GM23338 (cell line): ENCODE measurements at regions not wholly inside any gene's neighbourhood (a gene's known extent, or its start where the extent isn't known, plus 50 kb on each side); places are given as distances from the start of the nearest gene placed in this dataset.

Experiments used
- ATAC-seq: fragments of 200-7000 bp; cut with Tn5 transposase; 3 replicates; pipeline ENCODE4 v1.9.1; 2020
- DNase-seq: peaks from one replicate; pipeline ENCODE4 v3.0.0-alpha.2; 2015; ENCODE audit warnings: low spot score
- H2AFZ ChIP-seq: fragments of 200-600 bp; sonication (generic); 2 replicates; pipeline ENCODE4 v1.8.0; 2016; ENCODE audit warnings: antibody characterized with exemption, mild to moderate bottlenecking, moderate library complexity
- H3F3A ChIP-seq: fragments of 200-600 bp; sonication (generic); replicated peaks from 2 replicates; pipeline ENCODE4 v1.8.0; 2017; ENCODE audit warnings: antibody characterized with exemption, mixed run types, low read depth
- H3K27ac ChIP-seq: fragments of 200-600 bp; sonication (generic); 2 replicates; pipeline ENCODE4 v1.6.1; 2016; ENCODE audit warnings: low read depth
- H3K27me3 ChIP-seq: fragments of 200-600 bp; sonication (generic); 2 replicates; pipeline ENCODE4 v1.8.0; 2016; ENCODE audit warnings: mild to moderate bottlenecking, mixed run types, moderate library complexity; ENCODE audit not compliant: insufficient read depth
- H3K36me3 ChIP-seq: fragments of 200-600 bp; sonication (generic); 2 replicates; pipeline ENCODE4 v1.8.0; 2016; ENCODE audit warnings: mild to moderate bottlenecking; ENCODE audit not compliant: insufficient read depth
- H3K4me1 ChIP-seq: fragments of 200-600 bp; sonication (generic); 2 replicates; pipeline ENCODE4 v1.8.0; 2016; ENCODE audit warnings: mild to moderate bottlenecking, moderate library complexity; ENCODE audit not compliant: insufficient read depth
- H3K4me2 ChIP-seq: fragments of 200-600 bp; sonication (generic); 2 replicates; pipeline ENCODE4 v1.7.1; 2017; ENCODE audit warnings: mixed run types
- H3K4me3 ChIP-seq: fragments of 200-600 bp; sonication (generic); 2 replicates; pipeline ENCODE4 v1.6.1; 2016; ENCODE audit warnings: mixed run types
- H3K79me2 ChIP-seq: fragments of 200-600 bp; sonication (generic); replicated peaks from 2 replicates; pipeline ENCODE4 v1.8.0; 2017; ENCODE audit warnings: mild to moderate bottlenecking; ENCODE audit not compliant: insufficient read depth
- H3K9me2 ChIP-seq: fragments of 200-600 bp; sonication (generic); 2 replicates; pipeline ENCODE4 v1.8.0; 2017; ENCODE audit not compliant: insufficient read depth
- H4K20me1 ChIP-seq: fragments of 200-600 bp; sonication (generic); replicated peaks from 2 replicates; pipeline ENCODE4 v1.8.0; 2017; ENCODE audit warnings: mild to moderate bottlenecking; ENCODE audit not compliant: insufficient read depth
- H3K27ac Mint-ChIP-seq: 2 replicates; pipeline ENCODE4 v1.8.0; 2020; ENCODE audit warnings: inconsistent platforms, mild to moderate bottlenecking, moderate library complexity, mixed read lengths
- H3K27me3 Mint-ChIP-seq: 3 replicates; pipeline ENCODE4 v1.8.0; 2022; ENCODE audit warnings: low read depth, mild to moderate bottlenecking, moderate library complexity, mixed read lengths, inconsistent platforms; ENCODE audit not compliant: insufficient read depth, poor library complexity
- H3K36me3 Mint-ChIP-seq: 3 replicates; pipeline ENCODE4 v1.8.0; 2021; ENCODE audit warnings: low read depth, mild to moderate bottlenecking, inconsistent platforms, moderate library complexity, mixed read lengths
- H3K4me1 Mint-ChIP-seq: 3 replicates; pipeline ENCODE4 v1.8.0; 2020; ENCODE audit warnings: mild to moderate bottlenecking, inconsistent platforms, mixed read lengths
- H3K4me3 Mint-ChIP-seq: 3 replicates; pipeline ENCODE4 v1.8.0; 2021; ENCODE audit warnings: moderate library complexity, mild to moderate bottlenecking, inconsistent platforms, mixed read lengths
- H3K9me3 Mint-ChIP-seq: 3 replicates; pipeline ENCODE4 v1.8.0; 2020; ENCODE audit warnings: moderate library complexity, mild to moderate bottlenecking, inconsistent platforms, mixed read lengths
- CREB1 ChIP-seq: fragments of 250-450 bp; sonication (Bioruptor Pico); IDR thresholded peaks from 2 replicates; pipeline ENCODE4 v1.5.0; 2020; ENCODE audit warnings: low read depth, mild to moderate bottlenecking, moderate library complexity
- JUNB ChIP-seq: IDR thresholded peaks from one replicate; pipeline ENCODE4 v1.6.1; 2016; ENCODE audit warnings: antibody characterized with exemption; ENCODE audit not compliant: unreplicated experiment
- NANOG ChIP-seq: IDR thresholded peaks from 2 replicates; pipeline ENCODE4 v1.6.1; 2016; ENCODE audit warnings: antibody characterized with exemption, borderline replicate concordance
- POLR2AphosphoS5 ChIP-seq: IDR thresholded peaks from 2 replicates; pipeline ENCODE4 v1.6.1; 2016; ENCODE audit warnings: antibody characterized with exemption, low read depth
- REST ChIP-seq: IDR thresholded peaks from one replicate; pipeline ENCODE4 v1.6.1; 2018; ENCODE audit warnings: antibody characterized with exemption; ENCODE audit not compliant: unreplicated experiment
- STAT1 ChIP-seq: IDR thresholded peaks from one replicate; pipeline ENCODE4 v1.6.1; 2016; ENCODE audit warnings: antibody characterized with exemption; ENCODE audit not compliant: unreplicated experiment
- ZNF114 ChIP-seq: fragments of 250-450 bp; sonication (Bioruptor Pico); IDR thresholded peaks from 2 replicates; pipeline ENCODE4 v1.5.0; 2020; ENCODE audit warnings: mild to moderate bottlenecking, moderate library complexity
- ZNF331 ChIP-seq: fragments of 250-450 bp; sonication (Bioruptor Pico); IDR thresholded peaks from 2 replicates; pipeline ENCODE4 v1.5.0; 2020; ENCODE audit warnings: low read depth, mild to moderate bottlenecking, moderate library complexity
- ZNF462 ChIP-seq: fragments of 250-450 bp; sonication (Bioruptor Pico); IDR thresholded peaks from 2 replicates; pipeline ENCODE4 v1.5.0; 2020; ENCODE audit warnings: mild to moderate bottlenecking, moderate library complexity
- TF ChIP-seq, protein P1 (sequence below): IDR thresholded peaks from 2 replicates; pipeline ENCODE4 v1.6.1; 2016; ENCODE audit warnings: antibody characterized with exemption
- TF ChIP-seq, protein P2 (sequence below), 2 experiments: fragments of 200-600 bp in 1 of 2; sonication (generic) in 1 of 2; conservative IDR thresholded peaks; 2 replicates each; pipeline versions ENCODE4 v1.5.1 to v1.6.1; 2016 to 2017; ENCODE audit warnings: antibody characterized with exemption in 2 of 2, low read depth in 2 of 2, mild to moderate bottlenecking in 2 of 2, moderate library complexity in 1 of 2

DNA sequence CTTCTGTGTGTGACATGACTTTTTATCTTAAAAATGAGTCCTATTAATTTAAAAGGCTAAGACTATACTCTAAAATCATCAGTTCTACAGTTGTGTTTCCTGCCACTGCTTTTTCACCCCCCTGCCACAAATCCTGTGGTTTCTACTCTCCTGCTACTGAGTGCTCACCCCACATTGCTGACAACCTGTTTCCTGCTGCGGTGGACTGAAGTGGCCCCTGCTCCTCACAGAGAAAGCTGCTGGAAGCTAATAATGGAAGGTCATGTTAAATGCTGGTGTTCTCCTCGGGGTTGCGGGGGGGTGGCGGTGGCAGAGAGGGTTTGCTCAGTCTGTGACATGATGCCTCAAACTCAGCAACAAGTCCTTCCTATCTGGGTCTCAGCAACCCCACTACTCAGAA is 113.2 kb upstream of the INHBA start:
- Mint-ChIP-seq H3K27ac (no peak overlapping the region), H3K4me3 (no peak overlapping the region), H3K27me3 (no peaks in the 10 kb centered on the region), H3K9me3 (no peaks in the 10 kb centered on the region), H3K36me3 (no peaks in the 10 kb centered on the region), H3K4me1 (peaks cover 22% of the 10 kb centered on the region)
- no peaks in the 10 kb centered on the region for H3K27me3 ChIP-seq
- no peaks in the 10 kb centered on the region for H3K9me2 ChIP-seq
- H2AFZ ChIP-seq, result no peak overlapping the region
- no peak overlapping the region for H3K4me2 ChIP-seq
- H3K27ac ChIP-seq, result no peak overlapping the region
- no peak for TF ChIP-seq ZNF331
- no peak for TF ChIP-seq CREB1 (CRISPR knock-in tag)
- TF ChIP-seq REST, result no peak
- no peak for TF ChIP-seq JUNB
- TF ChIP-seq, protein P1, sequence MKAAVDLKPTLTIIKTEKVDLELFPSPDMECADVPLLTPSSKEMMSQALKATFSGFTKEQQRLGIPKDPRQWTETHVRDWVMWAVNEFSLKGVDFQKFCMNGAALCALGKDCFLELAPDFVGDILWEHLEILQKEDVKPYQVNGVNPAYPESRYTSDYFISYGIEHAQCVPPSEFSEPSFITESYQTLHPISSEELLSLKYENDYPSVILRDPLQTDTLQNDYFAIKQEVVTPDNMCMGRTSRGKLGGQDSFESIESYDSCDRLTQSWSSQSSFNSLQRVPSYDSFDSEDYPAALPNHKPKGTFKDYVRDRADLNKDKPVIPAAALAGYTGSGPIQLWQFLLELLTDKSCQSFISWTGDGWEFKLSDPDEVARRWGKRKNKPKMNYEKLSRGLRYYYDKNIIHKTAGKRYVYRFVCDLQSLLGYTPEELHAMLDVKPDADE, result no peak
- no peak for TF ChIP-seq NANOG
- no peak for TF ChIP-seq POLR2AphosphoS5
- TF ChIP-seq STAT1, result no peak
- TF ChIP-seq ZNF114, result no peak
- no peak for TF ChIP-seq ZNF462 (CRISPR knock-in tag)
- TF ChIP-seq, protein P2, sequence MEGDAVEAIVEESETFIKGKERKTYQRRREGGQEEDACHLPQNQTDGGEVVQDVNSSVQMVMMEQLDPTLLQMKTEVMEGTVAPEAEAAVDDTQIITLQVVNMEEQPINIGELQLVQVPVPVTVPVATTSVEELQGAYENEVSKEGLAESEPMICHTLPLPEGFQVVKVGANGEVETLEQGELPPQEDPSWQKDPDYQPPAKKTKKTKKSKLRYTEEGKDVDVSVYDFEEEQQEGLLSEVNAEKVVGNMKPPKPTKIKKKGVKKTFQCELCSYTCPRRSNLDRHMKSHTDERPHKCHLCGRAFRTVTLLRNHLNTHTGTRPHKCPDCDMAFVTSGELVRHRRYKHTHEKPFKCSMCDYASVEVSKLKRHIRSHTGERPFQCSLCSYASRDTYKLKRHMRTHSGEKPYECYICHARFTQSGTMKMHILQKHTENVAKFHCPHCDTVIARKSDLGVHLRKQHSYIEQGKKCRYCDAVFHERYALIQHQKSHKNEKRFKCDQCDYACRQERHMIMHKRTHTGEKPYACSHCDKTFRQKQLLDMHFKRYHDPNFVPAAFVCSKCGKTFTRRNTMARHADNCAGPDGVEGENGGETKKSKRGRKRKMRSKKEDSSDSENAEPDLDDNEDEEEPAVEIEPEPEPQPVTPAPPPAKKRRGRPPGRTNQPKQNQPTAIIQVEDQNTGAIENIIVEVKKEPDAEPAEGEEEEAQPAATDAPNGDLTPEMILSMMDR (conservative IDR thresholded peaks at IDR 0.05; ENCODE audit: low read depth in 2 of 2), result no peak
- ATAC-seq, result no peak
- no peak overlapping the region for H3K4me3 ChIP-seq
- no peaks in the 10 kb centered on the region for H3K79me2 ChIP-seq
- no peaks in the 10 kb centered on the region for H4K20me1 ChIP-seq
- no peaks in the 10 kb centered on the region for H3F3A ChIP-seq
- DNase-seq, result no peak
- H3K4me1 ChIP-seq, result 0 out of 2 replicates have a peak, but pooled peaks cover 8% of the 10 kb centered on the region
- no peaks in the 10 kb centered on the region for H3K36me3 ChIP-seq
